GM23338 (cell line): ENCODE measurements at regions not wholly inside any gene's neighbourhood (a gene's known extent, or its start where the extent isn't known, plus 50 kb on each side); places are given as distances from the start of the nearest gene placed in this dataset.

Source experiments
- ATAC-seq: fragments of 200-7000 bp; cut with Tn5 transposase; 3 replicates; pipeline ENCODE4 v1.9.1; 2020
- DNase-seq: peaks from one replicate; pipeline ENCODE4 v3.0.0-alpha.2; 2015; ENCODE audit warnings: low spot score
- H2AFZ ChIP-seq: fragments of 200-600 bp; sonication (generic); 2 replicates; pipeline ENCODE4 v1.8.0; 2016; ENCODE audit warnings: antibody characterized with exemption, mild to moderate bottlenecking, moderate library complexity
- H3F3A ChIP-seq: fragments of 200-600 bp; sonication (generic); replicated peaks from 2 replicates; pipeline ENCODE4 v1.8.0; 2017; ENCODE audit warnings: antibody characterized with exemption, mixed run types, low read depth
- H3K27ac ChIP-seq: fragments of 200-600 bp; sonication (generic); 2 replicates; pipeline ENCODE4 v1.6.1; 2016; ENCODE audit warnings: low read depth
- H3K27me3 ChIP-seq: fragments of 200-600 bp; sonication (generic); 2 replicates; pipeline ENCODE4 v1.8.0; 2016; ENCODE audit warnings: mild to moderate bottlenecking, mixed run types, moderate library complexity; ENCODE audit not compliant: insufficient read depth
- H3K36me3 ChIP-seq: fragments of 200-600 bp; sonication (generic); 2 replicates; pipeline ENCODE4 v1.8.0; 2016; ENCODE audit warnings: mild to moderate bottlenecking; ENCODE audit not compliant: insufficient read depth
- H3K4me1 ChIP-seq: fragments of 200-600 bp; sonication (generic); 2 replicates; pipeline ENCODE4 v1.8.0; 2016; ENCODE audit warnings: mild to moderate bottlenecking, moderate library complexity; ENCODE audit not compliant: insufficient read depth
- H3K4me2 ChIP-seq: fragments of 200-600 bp; sonication (generic); 2 replicates; pipeline ENCODE4 v1.7.1; 2017; ENCODE audit warnings: mixed run types
- H3K4me3 ChIP-seq: fragments of 200-600 bp; sonication (generic); 2 replicates; pipeline ENCODE4 v1.6.1; 2016; ENCODE audit warnings: mixed run types
- H3K79me2 ChIP-seq: fragments of 200-600 bp; sonication (generic); replicated peaks from 2 replicates; pipeline ENCODE4 v1.8.0; 2017; ENCODE audit warnings: mild to moderate bottlenecking; ENCODE audit not compliant: insufficient read depth
- H3K9me2 ChIP-seq: fragments of 200-600 bp; sonication (generic); 2 replicates; pipeline ENCODE4 v1.8.0; 2017; ENCODE audit not compliant: insufficient read depth
- H4K20me1 ChIP-seq: fragments of 200-600 bp; sonication (generic); replicated peaks from 2 replicates; pipeline ENCODE4 v1.8.0; 2017; ENCODE audit warnings: mild to moderate bottlenecking; ENCODE audit not compliant: insufficient read depth
- H3K27ac Mint-ChIP-seq: 2 replicates; pipeline ENCODE4 v1.8.0; 2020; ENCODE audit warnings: inconsistent platforms, mild to moderate bottlenecking, moderate library complexity, mixed read lengths
- H3K27me3 Mint-ChIP-seq: 3 replicates; pipeline ENCODE4 v1.8.0; 2022; ENCODE audit warnings: low read depth, mild to moderate bottlenecking, moderate library complexity, mixed read lengths, inconsistent platforms; ENCODE audit not compliant: insufficient read depth, poor library complexity
- H3K36me3 Mint-ChIP-seq: 3 replicates; pipeline ENCODE4 v1.8.0; 2021; ENCODE audit warnings: low read depth, mild to moderate bottlenecking, inconsistent platforms, moderate library complexity, mixed read lengths
- H3K4me1 Mint-ChIP-seq: 3 replicates; pipeline ENCODE4 v1.8.0; 2020; ENCODE audit warnings: mild to moderate bottlenecking, inconsistent platforms, mixed read lengths
- H3K4me3 Mint-ChIP-seq: 3 replicates; pipeline ENCODE4 v1.8.0; 2021; ENCODE audit warnings: moderate library complexity, mild to moderate bottlenecking, inconsistent platforms, mixed read lengths
- H3K9me3 Mint-ChIP-seq: 3 replicates; pipeline ENCODE4 v1.8.0; 2020; ENCODE audit warnings: moderate library complexity, mild to moderate bottlenecking, inconsistent platforms, mixed read lengths
- CREB1 ChIP-seq: fragments of 250-450 bp; sonication (Bioruptor Pico); IDR thresholded peaks from 2 replicates; pipeline ENCODE4 v1.5.0; 2020; ENCODE audit warnings: low read depth, mild to moderate bottlenecking, moderate library complexity
- ETS1 ChIP-seq: IDR thresholded peaks from 2 replicates; pipeline ENCODE4 v1.6.1; 2016; ENCODE audit warnings: antibody characterized with exemption
- EZH2 ChIP-seq: fragments of 200-600 bp; sonication (generic); IDR thresholded peaks from one replicate; pipeline ENCODE4 v1.8.0; 2017; ENCODE audit warnings: antibody characterized with exemption, mild to moderate bottlenecking, low read depth; ENCODE audit not compliant: unreplicated experiment
- EZH2phosphoT487 ChIP-seq: fragments of 200-600 bp; sonication (generic); IDR thresholded peaks from one replicate; pipeline ENCODE4 v1.8.1; 2018; ENCODE audit warnings: antibody characterized with exemption; ENCODE audit not compliant: unreplicated experiment
- JUNB ChIP-seq: IDR thresholded peaks from one replicate; pipeline ENCODE4 v1.6.1; 2016; ENCODE audit warnings: antibody characterized with exemption; ENCODE audit not compliant: unreplicated experiment
- NANOG ChIP-seq: IDR thresholded peaks from 2 replicates; pipeline ENCODE4 v1.6.1; 2016; ENCODE audit warnings: antibody characterized with exemption, borderline replicate concordance
- POLR2AphosphoS5 ChIP-seq: IDR thresholded peaks from 2 replicates; pipeline ENCODE4 v1.6.1; 2016; ENCODE audit warnings: antibody characterized with exemption, low read depth
- REST ChIP-seq: IDR thresholded peaks from one replicate; pipeline ENCODE4 v1.6.1; 2018; ENCODE audit warnings: antibody characterized with exemption; ENCODE audit not compliant: unreplicated experiment
- STAT1 ChIP-seq: IDR thresholded peaks from one replicate; pipeline ENCODE4 v1.6.1; 2016; ENCODE audit warnings: antibody characterized with exemption; ENCODE audit not compliant: unreplicated experiment
- ZNF114 ChIP-seq: fragments of 250-450 bp; sonication (Bioruptor Pico); IDR thresholded peaks from 2 replicates; pipeline ENCODE4 v1.5.0; 2020; ENCODE audit warnings: mild to moderate bottlenecking, moderate library complexity
- ZNF331 ChIP-seq: fragments of 250-450 bp; sonication (Bioruptor Pico); IDR thresholded peaks from 2 replicates; pipeline ENCODE4 v1.5.0; 2020; ENCODE audit warnings: low read depth, mild to moderate bottlenecking, moderate library complexity
- TF ChIP-seq, protein P1 (sequence below), 2 experiments: fragments of 200-600 bp in 1 of 2; sonication (generic) in 1 of 2; conservative IDR thresholded peaks; 2 replicates each; pipeline versions ENCODE4 v1.5.1 to v1.6.1; 2016 to 2017; ENCODE audit warnings: antibody characterized with exemption in 2 of 2, low read depth in 2 of 2, mild to moderate bottlenecking in 2 of 2, moderate library complexity in 1 of 2
- TF ChIP-seq, protein P2 (sequence below): fragments of 250-450 bp; sonication (Bioruptor Pico); IDR thresholded peaks from 2 replicates; pipeline ENCODE4 v1.5.0; 2020; ENCODE audit warnings: mild to moderate bottlenecking, moderate library complexity

- peak overlapping the region; percentile 23; the same call in 1 of the 2 replicates for H2AFZ ChIP-seq
- no peaks in the 10 kb centered on the region for H3K79me2 ChIP-seq
- no peaks in the 10 kb centered on the region for H3K4me1 ChIP-seq
- no peak overlapping the region for H3K4me2 ChIP-seq
- no peak overlapping the region for H3K27ac ChIP-seq
- 0 out of 2 replicates have a peak, but pooled peaks cover 4% of the 10 kb centered on the region for H3K9me2 ChIP-seq
- Mint-ChIP-seq H3K36me3 (no peaks in the 10 kb centered on the region), H3K9me3 (no peaks in the 10 kb centered on the region), H3K4me3 (no peak overlapping the region), H3K27ac (no peak overlapping the region), H3K4me1 (peaks cover 23% of the 10 kb centered on the region), H3K27me3 (no peaks in the 10 kb centered on the region)
- H3F3A ChIP-seq = no peaks in the 10 kb centered on the region
- ATAC-seq = no peak
- no peak for DNase-seq
- TF ChIP-seq ZNF114 (CRISPR knock-in tag) = no peak
- no peak for TF ChIP-seq NANOG
- TF ChIP-seq CREB1 (CRISPR knock-in tag) = no peak
- TF ChIP-seq POLR2AphosphoS5 = no peak
- TF ChIP-seq ZNF331 = no peak
- TF ChIP-seq, protein P1, sequence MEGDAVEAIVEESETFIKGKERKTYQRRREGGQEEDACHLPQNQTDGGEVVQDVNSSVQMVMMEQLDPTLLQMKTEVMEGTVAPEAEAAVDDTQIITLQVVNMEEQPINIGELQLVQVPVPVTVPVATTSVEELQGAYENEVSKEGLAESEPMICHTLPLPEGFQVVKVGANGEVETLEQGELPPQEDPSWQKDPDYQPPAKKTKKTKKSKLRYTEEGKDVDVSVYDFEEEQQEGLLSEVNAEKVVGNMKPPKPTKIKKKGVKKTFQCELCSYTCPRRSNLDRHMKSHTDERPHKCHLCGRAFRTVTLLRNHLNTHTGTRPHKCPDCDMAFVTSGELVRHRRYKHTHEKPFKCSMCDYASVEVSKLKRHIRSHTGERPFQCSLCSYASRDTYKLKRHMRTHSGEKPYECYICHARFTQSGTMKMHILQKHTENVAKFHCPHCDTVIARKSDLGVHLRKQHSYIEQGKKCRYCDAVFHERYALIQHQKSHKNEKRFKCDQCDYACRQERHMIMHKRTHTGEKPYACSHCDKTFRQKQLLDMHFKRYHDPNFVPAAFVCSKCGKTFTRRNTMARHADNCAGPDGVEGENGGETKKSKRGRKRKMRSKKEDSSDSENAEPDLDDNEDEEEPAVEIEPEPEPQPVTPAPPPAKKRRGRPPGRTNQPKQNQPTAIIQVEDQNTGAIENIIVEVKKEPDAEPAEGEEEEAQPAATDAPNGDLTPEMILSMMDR (conservative IDR thresholded peaks at IDR 0.05; ENCODE audit: low read depth in 2 of 2) = no peak
- TF ChIP-seq JUNB = no peak
- TF ChIP-seq, protein P2, sequence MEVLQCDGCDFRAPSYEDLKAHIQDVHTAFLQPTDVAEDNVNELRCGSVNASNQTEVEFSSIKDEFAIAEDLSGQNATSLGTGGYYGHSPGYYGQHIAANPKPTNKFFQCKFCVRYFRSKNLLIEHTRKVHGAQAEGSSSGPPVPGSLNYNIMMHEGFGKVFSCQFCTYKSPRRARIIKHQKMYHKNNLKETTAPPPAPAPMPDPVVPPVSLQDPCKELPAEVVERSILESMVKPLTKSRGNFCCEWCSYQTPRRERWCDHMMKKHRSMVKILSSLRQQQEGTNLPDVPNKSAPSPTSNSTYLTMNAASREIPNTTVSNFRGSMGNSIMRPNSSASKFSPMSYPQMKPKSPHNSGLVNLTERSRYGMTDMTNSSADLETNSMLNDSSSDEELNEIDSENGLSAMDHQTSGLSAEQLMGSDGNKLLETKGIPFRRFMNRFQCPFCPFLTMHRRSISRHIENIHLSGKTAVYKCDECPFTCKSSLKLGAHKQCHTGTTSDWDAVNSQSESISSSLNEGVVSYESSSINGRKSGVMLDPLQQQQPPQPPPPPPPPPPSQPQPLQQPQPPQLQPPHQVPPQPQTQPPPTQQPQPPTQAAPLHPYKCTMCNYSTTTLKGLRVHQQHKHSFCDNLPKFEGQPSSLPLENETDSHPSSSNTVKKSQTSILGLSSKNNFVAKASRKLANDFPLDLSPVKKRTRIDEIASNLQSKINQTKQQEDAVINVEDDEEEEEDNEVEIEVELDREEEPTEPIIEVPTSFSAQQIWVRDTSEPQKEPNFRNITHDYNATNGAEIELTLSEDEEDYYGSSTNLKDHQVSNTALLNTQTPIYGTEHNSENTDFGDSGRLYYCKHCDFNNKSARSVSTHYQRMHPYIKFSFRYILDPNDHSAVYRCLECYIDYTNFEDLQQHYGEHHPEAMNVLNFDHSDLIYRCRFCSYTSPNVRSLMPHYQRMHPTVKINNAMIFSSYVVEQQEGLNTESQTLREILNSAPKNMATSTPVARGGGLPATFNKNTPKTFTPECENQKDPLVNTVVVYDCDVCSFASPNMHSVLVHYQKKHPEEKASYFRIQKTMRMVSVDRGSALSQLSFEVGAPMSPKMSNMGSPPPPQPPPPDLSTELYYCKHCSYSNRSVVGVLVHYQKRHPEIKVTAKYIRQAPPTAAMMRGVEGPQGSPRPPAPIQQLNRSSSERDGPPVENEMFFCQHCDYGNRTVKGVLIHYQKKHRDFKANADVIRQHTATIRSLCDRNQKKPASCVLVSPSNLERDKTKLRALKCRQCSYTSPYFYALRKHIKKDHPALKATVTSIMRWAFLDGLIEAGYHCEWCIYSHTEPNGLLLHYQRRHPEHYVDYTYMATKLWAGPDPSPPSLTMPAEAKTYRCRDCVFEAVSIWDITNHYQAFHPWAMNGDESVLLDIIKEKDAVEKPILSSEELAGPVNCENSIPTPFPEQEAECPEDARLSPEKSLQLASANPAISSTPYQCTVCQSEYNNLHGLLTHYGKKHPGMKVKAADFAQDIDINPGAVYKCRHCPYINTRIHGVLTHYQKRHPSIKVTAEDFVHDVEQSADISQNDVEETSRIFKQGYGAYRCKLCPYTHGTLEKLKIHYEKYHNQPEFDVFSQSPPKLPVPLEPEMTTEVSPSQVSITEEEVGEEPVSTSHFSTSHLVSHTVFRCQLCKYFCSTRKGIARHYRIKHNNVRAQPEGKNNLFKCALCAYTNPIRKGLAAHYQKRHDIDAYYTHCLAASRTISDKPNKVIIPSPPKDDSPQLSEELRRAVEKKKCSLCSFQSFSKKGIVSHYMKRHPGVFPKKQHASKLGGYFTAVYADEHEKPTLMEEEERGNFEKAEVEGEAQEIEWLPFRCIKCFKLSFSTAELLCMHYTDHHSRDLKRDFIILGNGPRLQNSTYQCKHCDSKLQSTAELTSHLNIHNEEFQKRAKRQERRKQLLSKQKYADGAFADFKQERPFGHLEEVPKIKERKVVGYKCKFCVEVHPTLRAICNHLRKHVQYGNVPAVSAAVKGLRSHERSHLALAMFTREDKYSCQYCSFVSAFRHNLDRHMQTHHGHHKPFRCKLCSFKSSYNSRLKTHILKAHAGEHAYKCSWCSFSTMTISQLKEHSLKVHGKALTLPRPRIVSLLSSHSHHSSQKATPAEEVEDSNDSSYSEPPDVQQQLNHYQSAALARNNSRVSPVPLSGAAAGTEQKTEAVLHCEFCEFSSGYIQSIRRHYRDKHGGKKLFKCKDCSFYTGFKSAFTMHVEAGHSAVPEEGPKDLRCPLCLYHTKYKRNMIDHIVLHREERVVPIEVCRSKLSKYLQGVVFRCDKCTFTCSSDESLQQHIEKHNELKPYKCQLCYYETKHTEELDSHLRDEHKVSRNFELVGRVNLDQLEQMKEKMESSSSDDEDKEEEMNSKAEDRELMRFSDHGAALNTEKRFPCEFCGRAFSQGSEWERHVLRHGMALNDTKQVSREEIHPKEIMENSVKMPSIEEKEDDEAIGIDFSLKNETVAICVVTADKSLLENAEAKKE (CRISPR knock-in tag) = no peak
- no peak for TF ChIP-seq EZH2
- TF ChIP-seq STAT1 = no peak
- TF ChIP-seq EZH2phosphoT487 = no peak
- TF ChIP-seq REST = no peak
- TF ChIP-seq ETS1 = no peak
- no peak overlapping the region for H3K4me3 ChIP-seq
- H3K27me3 ChIP-seq = no peaks in the 10 kb centered on the region
- no peaks in the 10 kb centered on the region for H4K20me1 ChIP-seq
- H3K36me3 ChIP-seq = no peaks in the 10 kb centered on the region
Observed at GRCh38 chr9:106287731-106288130, 575.2 kb upstream of the ZNF462 start.
